ENCODE measurements at regions not wholly inside any gene's neighbourhood (a gene's known extent, or its start where the extent isn't known, plus 50 kb on each side); places are given as distances from the start of the nearest gene placed in this dataset.

- H3K36me3 ChIP-seq = no peaks in the 10 kb centered on the region
- TF ChIP-seq CTCF (IDR thresholded peaks at IDR 0.05) = no peak
- H3K4me3 ChIP-seq = no peak overlapping the region
- no peaks in the 10 kb centered on the region for H3K4me1 ChIP-seq
- H3K9me3 ChIP-seq = no peaks in the 10 kb centered on the region
- H3K27me3 ChIP-seq = no peaks in the 10 kb centered on the region
- no peak for DNase-seq
- H3K27ac ChIP-seq = no peak overlapping the region
- 33 to 87% methylated on average over 1 of the region's 1 CpG for WGBS, 2 donors
- intact Hi-C loops (cut with DNase I) = no loop called here
These were observed 173.5 kb downstream of the LMBRD1 start for GRCh38 chr6:69623357-69623756.

- WGBS, 2 donors = 48 to 59% methylated on average over 2 of the region's 2 CpGs
- TF ChIP-seq CTCF (IDR thresholded peaks at IDR 0.05) (no peak), POLR2A (IDR thresholded peaks at IDR 0.05) (no peak)
- H3K27ac ChIP-seq = no peak overlapping the region
- no peak overlapping the region for H3K4me3 ChIP-seq
- intact Hi-C loops (cut with DNase I) = no loop called here
- H3K9me3 ChIP-seq = no peaks in the 10 kb centered on the region
- H3K27me3 ChIP-seq = no peaks in the 10 kb centered on the region
- H3K4me1 ChIP-seq = no peaks in the 10 kb centered on the region
- no peak for DNase-seq
- no peaks in the 10 kb centered on the region for H3K36me3 ChIP-seq
These were observed 173.9 kb downstream of the LMBRD1 start for GRCh38 chr6:69622924-69623323.

GRCh38 chr6:69622230-69622629, 174.6 kb downstream of the LMBRD1 start:
- intact Hi-C loops (cut with DNase I) = no loop called here
- Histone ChIP-seq H3K27me3 (no peaks in the 10 kb centered on the region), H3K9me3 (no peaks in the 10 kb centered on the region), H3K4me3 (no peak overlapping the region), H3K36me3 (no peaks in the 10 kb centered on the region), H3K27ac (no peak overlapping the region), H3K4me1 (no peaks in the 10 kb centered on the region)
- WGBS, 2 donors = 46 to 64% methylated on average over 3 of the region's 3 CpGs
- DNase-seq = no peak
- no peak for TF ChIP-seq POLR2A (IDR thresholded peaks at IDR 0.05)
- no peak for TF ChIP-seq CTCF (IDR thresholded peaks at IDR 0.05)

- intact Hi-C loops (cut with DNase I) = no loop called here
- WGBS, 2 donors = 67 to 90% methylated on average over 1 to 5 of the region's 7 CpGs
- H3K36me3 ChIP-seq = no peaks in the 10 kb centered on the region
These were observed 179.6 kb downstream of the LMBRD1 start for GRCh38 chr6:69617163-69617562.

GRCh38 chr6:69609836-69610472, 186.9 kb downstream of the LMBRD1 start:
- DNase-seq = no peak
- Histone ChIP-seq H3K9me3 (no peaks in the 10 kb centered on the region), H3K27ac (no peak overlapping the region), H3K27me3 (no peaks in the 10 kb centered on the region), H3K4me1 (no peaks in the 10 kb centered on the region), H3K36me3 (no peaks in the 10 kb centered on the region), H3K4me3 (no peak overlapping the region)
- intact Hi-C loops (cut with DNase I) = no loop called here
- WGBS, 2 donors = 68 to 69% methylated on average over 2 of the region's 2 CpGs
- TF ChIP-seq POLR2A (IDR thresholded peaks at IDR 0.05) = no peak
- TF ChIP-seq CTCF (IDR thresholded peaks at IDR 0.05) = no peak

More at GRCh38 chr6:69617163-69617562, 179.6 kb downstream of the LMBRD1 start:
- Histone ChIP-seq H3K27ac (no peak overlapping the region), H3K4me1 (no peaks in the 10 kb centered on the region), H3K4me3 (no peak overlapping the region), H3K27me3 (no peaks in the 10 kb centered on the region), H3K9me3 (no peaks in the 10 kb centered on the region)
- no peak for TF ChIP-seq POLR2A (IDR thresholded peaks at IDR 0.05)
- no peak for DNase-seq

GRCh38 chr6:69601132-69601531, 195.7 kb downstream of the LMBRD1 start:
- TF ChIP-seq CTCF (IDR thresholded peaks at IDR 0.05) = no peak
- no peak for TF ChIP-seq POLR2A (IDR thresholded peaks at IDR 0.05)
- intact Hi-C loops (cut with DNase I) = no loop called here
- H3K36me3 ChIP-seq = no peaks in the 10 kb centered on the region
- H3K27me3 ChIP-seq = no peaks in the 10 kb centered on the region
- no peak overlapping the region for H3K4me3 ChIP-seq
- H3K9me3 ChIP-seq = no peaks in the 10 kb centered on the region
- H3K4me1 ChIP-seq = peaks cover 0 to 19% (median 0%) of the 10 kb centered on the region in 3 donors
- no peak for DNase-seq
- H3K27ac ChIP-seq = peak overlapping the region in 1 of 4 donors; percentile 25
- 27 to 40% methylated on average over 10 of the region's 10 CpGs for WGBS, 2 donors
